ENCODE measurements at regions not wholly inside any gene's neighbourhood (a gene's known extent, or its start where the extent isn't known, plus 50 kb on each side); places are given as distances from the start of the nearest gene placed in this dataset.
A peak's percentile ranks its signal among the peaks of the same experiment; 100 is the strongest.
"Not testable (repeated sequence)": the region's sequence is repeated elsewhere in the genome, so short reads cannot be mapped to it uniquely, and the experiment has no call there.

DNA sequence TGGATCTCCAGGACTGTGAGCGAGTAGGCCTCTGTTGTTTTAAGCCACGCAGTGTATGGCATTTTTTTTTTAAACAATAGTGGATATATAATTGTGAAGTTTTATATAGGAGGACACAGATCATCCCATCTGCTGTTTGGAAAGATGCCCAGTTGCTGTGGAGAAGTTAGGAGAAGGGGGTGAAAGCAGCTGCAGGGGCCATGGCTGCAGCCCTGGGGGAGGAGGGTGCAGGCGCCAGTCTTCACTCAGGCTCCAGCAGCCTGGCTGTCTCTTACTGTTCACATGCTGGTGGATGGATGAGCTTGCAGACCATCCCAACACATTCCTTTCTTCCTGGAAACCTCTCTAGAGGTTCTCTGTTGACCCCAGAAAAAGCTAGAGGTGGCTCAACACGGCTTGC lies 242.3 kb downstream of the TEX29 start:
- no peak for DNase-seq

DNA sequence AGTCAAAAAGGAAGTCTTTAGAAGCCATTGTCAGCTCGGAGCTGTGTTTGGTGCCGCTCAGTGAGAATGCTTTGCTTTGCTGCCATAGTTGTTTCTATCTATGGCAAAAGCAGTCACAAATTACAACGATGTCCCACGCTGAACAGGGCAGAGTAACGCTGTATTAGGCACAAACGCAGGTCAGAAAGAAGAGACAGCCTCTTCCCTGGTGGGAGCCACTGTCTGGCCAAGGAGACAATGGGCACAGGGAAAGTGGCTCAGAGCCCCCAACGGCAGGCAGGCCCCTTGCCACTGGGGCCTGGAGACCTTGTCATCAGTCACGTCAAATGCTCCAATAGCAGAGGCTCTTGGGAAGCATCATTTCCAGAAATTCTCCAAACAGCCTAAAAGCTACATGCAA lies 244.2 kb downstream of the TEX29 start:
- no peak for DNase-seq

DNA sequence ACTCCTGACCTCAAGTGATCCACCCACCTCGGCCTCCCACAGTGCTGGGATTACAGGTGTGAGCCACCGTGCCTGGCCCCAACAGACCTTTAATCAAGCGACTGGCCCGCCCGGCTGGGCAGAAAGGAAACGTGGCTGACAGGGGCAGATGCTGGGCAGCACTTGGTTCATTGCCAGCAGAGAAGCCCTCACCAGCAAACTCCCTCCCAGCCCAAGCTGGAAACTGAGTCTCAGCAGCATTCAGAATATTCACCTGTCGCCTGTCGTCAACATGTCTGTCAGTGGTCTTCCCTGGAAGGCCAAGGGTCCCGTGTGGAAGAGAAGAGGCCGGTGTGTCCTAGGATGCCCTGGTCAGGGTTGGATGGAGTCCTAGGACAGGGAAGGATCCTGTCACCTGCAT lies 245.0 kb downstream of the TEX29 start:
- DNase-seq, result no peak

DNA sequence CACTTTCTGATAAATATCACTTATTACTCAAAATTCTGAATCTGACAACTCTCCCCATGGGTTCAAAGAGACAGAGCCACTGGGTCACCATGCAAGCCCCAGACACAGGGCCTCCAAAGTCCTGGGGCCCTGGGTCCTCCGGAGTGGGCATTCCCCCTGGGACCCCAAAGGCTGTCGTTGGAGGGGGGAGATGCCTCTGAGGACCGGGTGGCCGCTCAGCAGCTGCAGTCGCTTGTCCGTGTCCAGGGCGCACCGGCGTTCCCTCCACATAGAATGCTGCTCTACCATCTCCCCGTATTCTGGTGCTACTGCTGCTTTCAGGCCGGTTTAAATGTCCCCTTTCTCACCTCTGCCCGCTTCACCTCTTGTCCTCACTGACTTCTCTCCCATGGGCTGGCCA lies 246.1 kb downstream of the TEX29 start:
- no peak for DNase-seq

DNA sequence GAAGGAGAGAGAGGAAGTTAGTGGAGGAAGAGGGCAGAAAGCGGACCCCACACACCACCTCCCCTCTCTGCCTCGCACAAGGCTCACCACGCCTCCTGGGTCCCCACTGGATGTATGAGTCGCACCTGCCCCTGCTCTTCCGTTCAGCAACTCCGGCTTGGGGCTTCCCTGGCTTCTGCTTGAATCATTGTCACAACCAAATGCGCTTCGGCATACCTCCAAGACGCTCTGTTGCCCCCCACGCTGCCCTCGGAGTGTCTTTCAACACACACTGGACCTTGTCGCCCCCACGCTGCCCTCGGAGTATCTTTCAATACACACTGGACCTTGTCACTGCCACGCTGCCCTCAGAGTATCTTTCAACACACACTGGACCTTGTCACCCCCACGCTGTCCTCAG lies 247.2 kb downstream of the TEX29 start:
- no peak for DNase-seq

DNA sequence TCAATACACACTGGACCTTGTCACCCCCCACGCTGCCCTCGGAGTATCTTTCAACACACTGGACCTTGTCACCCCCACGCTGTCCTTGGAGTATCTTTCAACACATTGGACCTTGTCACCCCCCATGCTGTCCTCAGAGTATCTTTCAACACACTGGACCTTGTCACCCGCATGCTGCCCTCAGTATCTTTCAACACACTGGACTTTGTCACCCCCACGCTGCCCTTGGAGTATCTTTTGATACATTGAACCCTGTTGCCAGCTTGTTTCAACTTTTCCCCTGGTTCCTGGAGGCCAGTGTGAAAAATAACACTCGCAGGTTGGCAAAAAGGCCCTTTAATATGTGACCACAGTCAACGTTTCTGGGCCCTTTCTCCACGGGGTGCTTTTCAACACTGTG lies 247.8 kb downstream of the TEX29 start:
- DNase-seq, result no peak

DNA sequence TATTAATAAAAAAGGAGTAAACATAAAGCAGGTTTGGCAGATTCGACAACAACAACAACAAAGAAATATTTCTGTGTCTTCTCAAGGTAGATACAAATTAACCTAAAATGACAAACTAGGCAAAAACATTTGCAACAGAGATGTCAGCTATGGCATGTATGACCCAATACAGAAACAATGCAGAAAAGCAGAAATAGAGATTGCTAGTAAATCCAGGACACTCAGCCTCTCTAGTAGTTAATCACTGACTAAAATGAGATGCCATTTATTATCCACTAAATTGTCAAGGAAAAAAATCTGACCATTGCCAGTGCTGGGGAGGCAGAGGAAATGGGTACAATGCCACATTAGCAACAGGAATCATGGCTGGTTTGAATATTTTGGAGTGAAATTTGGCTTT lies 250.5 kb downstream of the TEX29 start:
- DNase-seq, result no peak

DNA sequence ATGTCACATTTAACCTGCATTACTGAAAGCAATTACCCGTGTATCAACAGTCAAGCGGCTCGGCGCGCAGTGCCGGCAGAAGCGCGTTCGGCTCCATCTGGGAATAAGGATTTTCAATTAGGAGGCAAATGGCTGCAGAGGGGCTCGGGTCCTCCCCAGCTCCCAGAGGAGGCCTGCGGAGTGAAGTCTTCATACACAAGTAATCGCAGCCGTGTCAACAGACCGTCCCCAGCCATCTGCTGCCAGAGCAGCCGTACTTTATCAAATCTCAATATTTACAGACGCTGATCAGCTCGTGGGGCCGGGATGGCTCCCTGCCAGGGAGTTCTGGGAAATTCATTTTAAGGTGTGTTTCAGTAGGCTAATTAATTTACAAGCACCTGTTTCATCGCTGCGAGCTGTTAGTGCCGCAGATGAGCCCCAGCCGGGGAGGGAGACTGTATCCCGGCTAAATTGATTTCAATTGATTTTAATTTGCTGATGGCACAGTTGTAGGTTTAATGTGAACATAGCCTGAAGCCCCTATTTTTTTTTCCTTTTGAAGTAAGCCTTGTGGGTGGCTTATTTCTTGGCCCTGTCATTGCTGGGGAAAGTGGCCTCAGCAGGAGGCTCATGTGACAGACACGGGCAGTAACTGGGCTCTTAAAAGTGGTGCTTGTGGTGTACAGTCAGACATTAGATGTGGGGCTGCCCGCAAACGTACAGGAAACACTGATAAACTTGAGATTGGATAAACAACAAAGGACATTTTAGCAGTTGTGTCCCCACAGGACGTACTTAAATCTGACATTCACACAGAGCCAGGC lies 252.7 kb downstream of the TEX29 start:
- peak; percentile 99 for DNase-seq

DNA sequence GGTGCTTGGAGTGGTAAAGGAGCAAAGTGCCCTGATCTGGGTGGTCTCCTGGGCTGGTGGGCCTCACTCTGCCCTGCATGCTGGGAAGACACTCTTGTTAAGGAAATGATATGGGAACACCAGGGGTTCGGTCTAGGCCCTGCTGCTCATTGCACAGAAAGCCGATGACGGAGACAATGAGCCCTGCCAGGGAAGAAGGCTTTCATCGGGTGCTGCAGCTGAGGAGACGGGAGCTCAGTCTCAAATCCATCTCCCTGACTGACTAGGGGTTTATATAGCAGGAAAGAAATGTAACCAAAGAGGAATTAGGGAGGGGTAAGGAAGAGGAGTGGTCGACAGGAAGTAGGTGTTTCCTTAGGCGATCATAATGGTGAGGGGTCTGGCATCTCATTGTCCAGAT lies 253.4 kb downstream of the TEX29 start:
- DNase-seq, result no peak

DNA sequence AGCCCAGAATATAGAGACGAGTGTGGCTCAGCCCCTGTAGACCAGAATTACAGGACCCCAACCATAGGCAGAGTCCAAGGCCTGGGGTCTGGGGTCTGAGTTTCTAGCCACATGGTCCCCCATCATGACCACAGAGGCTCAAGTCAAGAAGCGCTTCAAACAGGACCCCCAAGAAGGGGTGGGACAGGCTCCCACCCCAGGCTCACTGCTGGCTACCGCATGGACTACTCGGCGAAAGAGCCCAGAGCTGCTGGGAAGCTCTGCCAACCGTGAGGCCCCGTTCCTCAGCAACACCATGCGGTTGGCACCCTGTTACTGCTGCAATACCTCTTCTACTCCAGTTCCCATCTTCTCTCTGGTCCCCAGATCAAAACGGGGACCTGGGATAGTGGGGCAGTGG lies 254.8 kb downstream of the TEX29 start:
- DNase-seq, result no peak

DNA sequence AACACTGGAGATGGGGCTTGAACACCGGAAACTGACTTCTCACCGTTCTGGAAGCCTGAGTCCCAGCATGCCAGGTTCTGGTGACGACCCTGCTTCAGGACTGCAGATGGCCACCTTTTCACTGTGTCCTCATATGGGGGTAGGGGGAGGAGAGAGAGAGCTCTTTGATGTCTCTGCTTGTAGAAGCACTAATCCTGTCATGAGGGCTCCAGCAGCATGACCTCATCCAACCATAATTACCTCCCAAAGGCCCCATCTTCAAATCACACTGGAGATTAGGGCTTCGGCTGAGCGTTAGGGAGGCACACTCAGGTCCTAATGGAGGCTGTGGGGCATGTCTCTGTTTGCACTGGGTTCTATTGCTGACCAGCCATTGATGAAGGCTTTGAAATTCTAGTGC lies 255.3 kb downstream of the TEX29 start:
- no peak for DNase-seq

DNA sequence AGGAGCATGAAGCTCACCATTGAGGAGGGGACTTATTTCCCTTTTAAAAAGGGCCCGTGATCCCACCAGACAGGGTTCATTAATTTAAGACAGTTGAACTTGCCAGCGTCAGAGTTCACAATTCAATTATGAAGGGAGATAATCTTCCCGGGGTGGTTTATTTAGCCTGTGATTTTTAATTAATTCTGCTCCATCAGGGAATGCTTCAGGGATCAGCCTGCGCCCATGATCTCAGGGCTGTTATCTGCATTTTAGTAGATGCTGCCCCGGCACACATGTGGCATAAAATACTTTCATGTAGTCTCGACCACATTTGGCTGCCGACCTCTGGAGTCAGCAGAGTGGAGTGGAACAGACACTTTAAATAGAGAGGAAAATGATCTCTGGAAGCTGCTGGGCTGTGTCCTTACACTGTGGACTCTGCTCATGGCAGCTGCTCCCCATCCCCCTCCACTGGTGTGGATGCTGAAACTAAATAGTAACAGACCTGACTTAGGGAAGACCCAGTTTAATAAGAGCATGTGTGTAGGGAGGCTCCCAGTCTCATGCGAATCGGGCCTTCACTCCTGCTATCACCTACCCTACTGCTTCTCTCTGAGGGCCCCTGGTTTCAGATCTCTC lies 256.9 kb downstream of the TEX29 start:
- peak; percentile 73 for DNase-seq

DNA sequence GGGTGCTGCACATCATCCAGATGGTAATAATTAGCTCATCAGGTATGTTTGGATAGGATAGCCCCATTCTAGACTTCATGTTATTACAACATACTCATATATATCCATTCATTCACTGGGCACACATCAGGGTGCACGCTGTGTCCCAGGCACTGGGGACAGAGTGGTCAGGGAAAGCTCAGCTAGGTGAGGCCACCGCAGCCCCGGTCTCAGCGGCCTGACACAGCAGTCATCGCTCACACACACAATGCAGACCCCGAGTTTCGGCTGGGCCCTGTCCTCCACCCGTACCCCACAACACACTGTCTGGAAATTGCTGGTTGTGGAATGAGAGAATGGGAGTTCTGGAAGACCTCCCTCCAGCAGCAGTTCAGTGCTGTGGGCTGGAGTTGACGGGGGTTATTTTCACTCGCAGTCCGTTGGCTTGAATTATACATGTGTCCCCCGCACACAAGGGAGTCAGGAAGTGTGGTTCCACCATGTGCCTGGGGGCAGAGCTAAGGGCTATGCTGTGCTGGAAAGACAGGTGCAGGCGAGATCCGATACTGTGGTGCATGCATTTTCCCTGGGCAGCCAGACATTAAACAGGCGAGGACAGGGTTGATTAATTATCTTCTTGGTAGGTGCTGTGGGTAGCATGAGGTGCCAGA lies 257.6 kb downstream of the TEX29 start:
- DNase-seq, result peak; percentile 84

DNA sequence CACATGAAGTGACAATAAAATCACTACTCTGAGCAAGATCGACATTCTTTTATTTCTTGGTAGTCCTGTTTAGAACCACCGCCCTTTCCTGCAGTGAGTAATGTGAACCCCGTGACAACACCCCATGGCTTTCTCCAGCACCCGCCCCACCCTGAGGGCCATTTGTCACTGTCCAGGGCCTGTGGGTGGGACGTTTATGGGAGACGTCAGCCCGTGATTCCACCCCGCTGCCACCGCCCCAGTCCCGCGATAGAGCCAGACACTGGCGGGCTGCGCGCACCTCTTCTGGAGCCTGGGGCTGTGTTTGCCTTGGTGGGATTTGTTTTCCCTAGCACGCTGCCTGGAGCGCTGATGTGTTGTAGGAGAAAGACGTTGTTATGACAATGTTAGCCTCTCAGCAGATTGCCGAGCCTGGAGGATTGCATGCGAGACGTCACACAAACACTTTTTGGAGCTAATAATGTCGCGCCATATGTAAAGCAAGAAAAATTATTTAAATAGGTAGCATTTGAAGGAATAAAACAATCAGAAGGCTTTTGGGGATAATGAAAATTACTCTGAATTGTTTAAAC lies 263.7 kb downstream of the TEX29 start:
- no peak for DNase-seq

DNA sequence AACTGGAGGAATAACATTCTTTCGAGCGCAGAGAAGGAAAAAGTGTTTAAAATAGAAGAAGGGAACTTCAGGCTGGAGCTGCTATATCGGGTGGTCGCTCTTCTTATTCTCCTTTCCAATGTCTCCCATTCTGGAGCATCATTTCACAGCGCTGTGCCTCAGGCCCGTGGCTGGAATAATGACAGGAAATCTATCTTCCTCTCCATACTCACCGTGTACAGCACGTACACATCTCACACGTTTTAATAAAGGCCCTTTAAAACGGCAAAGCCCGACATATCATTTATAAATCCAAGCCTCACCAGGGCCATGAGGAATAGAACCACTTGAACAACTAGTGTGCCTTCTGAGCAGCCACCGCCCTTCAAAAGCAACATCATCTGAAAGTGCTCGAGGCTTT lies 264.4 kb downstream of the TEX29 start:
- no peak for DNase-seq

DNA sequence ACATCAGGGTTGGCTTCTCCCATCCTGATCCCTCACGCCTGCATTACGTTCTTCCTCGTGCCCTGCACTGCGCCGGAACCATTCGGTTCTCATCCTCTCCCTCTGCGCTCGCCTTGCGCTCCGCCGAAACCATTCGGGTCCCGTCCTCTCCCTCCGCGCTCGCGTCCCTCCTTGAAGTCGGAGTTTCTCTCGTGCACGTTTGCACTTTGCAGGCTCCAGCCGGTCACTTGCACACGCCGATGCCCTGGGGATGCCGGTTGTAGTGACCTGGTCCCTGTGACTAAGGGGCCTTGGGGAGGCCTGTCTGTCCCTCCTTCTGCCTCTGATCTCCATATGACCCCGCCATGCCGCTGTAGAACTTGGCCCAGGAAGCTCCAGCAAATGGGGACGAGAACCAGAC lies 265.8 kb downstream of the TEX29 start:
- no peak for DNase-seq

DNA sequence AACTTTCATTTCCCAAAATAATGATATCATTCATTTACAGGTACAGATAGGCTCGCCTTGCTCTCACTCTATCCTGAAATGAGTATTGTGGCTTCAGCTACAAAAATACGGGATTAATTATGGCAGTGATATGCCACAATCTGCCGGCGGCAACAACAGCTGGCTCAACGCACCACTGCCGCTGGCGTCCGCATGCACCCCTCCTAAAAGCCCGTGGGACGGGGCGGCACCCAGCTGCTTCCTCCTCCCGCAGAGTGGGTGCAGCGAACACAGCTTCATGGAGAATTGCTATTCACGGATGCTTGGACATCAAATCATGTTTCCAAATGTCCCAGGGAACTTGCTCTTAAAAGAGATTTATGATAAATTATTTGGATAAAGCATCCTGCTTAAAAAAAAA lies 266.8 kb downstream of the TEX29 start:
- no peak for DNase-seq

DNA sequence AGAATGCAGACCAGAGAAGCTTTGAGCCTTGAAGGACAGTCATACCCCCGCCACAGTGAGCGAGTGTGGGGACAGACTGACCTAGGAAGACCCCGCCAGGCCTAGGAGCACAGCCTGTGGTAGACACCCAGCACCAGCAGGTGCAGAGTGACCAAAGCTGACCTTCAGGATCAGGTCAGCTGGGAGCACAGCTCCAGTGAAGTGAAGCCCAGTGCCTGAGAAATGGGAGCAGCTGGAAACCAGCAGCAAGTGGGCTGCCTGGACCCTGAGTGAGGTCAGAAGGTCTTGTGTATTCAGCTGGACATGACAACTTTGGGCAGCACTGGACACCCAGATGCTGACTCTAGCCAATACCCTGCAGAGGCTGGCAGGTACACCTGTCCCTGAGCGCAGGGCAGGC lies 268.9 kb downstream of the TEX29 start:
- no peak for DNase-seq

DNA sequence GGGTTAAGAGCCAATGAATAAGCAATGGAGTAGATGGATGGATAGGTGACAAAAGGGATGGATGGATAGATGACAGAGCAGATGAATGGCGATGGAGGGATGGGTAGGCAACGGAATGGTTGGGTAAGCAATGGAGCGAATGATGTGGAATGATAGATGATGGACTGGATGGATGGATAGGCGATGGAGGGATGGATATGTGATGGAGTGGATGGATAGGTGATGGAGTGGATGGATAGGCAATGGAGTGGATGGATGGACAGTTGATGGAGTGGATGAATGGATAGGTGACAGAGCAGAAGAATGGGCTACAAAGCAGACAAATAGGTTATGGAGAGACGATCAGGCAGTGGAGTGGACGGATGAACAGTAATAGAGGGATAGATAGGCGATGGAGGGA lies 269.6 kb downstream of the TEX29 start:
- no peak for DNase-seq

DNA sequence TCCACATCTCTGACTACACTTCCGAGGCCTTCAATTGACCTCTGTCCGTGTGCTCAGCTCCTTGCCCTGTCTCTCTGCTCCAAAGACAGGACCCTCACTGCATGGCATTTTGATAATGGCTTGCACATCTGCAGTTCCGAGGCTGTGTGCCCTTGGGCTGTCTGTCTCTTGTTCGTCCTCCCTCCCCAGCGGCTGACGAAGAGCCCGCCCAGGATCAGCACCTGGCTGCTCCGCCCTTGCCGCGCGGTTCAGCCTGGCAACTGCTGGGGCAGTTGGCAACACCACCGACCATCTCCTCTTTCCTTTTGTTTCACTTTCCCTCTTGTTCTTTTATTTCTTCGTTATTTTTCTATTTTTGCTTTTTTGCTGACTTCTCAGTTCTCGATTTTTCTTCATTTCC lies 270.4 kb downstream of the TEX29 start:
- DNase-seq, result no peak

DNA sequence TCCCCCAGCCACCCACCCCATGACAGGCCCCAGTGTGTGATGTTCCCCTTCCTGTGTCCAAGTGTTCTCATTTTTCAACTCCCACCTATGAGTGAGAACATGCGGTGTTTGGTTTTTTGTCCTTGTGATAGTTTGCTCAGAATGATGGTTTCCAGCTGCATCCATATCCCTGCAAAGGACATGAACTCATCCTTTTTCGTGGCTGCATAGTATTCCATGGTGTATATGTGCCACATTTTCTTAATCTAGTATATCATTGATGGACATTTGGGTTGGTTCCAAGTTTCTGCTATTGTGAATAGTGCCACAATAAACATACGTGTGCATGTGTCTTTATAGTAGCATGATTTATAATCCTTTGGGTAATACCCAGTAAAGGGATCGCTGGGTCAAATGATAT lies 273.0 kb downstream of the TEX29 start:
- not testable (repeated sequence) for DNase-seq

DNA sequence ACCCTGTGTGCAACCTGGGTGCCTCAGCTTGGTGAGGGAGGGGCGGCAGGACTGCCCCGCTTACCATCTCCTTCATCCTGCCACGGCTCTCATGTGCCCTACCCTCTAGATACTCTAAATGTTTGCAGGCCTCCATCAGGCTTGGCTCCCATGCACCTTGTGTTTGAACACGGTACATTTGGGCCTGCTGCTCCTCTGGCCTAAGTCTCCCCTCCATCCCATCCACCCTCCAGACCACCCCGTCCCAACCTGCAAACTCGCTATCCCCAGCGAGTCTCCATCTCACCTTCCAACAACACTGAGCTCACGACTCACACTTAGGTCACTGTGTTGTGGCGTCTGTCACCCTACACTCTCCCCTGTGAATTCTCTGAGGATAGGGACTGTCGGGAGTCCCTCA lies 274.2 kb downstream of the TEX29 start:
- no peak for DNase-seq

DNA sequence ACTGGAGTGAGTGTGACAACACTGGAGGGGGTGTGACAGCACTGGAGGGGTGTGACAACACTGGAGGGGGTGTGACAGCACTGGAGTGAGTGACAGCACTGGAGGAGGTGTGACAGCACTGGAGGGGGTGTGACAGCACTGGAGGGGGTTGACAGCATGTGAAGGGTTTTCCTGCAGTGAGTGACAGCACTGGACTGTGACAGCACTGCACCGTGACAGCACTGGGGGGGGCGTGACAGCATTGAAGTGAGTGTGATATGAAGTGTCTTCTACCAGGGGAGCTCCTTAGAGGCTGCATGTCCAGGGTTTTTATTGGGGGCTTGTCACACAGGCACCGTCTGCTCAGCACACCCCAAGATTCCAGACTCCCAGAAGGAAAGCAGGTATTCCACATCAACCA lies 274.8 kb downstream of the TEX29 start:
- DNase-seq, result no peak

DNA sequence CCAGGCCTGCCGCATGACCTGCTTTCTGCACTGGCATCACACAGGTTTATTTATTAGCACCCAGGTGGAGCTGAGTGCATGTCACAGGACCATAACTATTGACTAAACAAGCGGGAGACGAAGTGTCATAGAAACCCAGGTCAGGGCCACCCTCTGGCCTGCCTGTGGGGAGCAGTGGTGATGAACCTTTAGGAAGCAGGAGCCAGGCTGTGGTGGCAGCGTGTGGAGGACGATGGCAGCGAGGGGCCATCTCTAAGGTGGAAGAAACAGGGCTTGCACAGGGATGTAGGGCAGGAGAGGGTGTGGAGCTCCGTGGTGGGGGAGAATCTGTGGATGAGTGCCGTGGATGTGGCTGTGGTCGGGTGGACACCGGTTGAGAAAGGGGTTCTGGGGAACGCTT lies 275.3 kb downstream of the TEX29 start:
- no peak for DNase-seq
